DMS53 treated with DMSO at 0.1 percent for 48 hours (cell line): ENCODE measurements at regions not wholly inside any gene's neighbourhood (a gene's known extent, or its start where the extent isn't known, plus 50 kb on each side); places are given as distances from the start of the nearest gene placed in this dataset.
"Not testable (repeated sequence)": the region's sequence is repeated elsewhere in the genome, so short reads cannot be mapped to it uniquely, and the experiment has no call there.

ENCODE experiments used
- DNase-seq: peaks from one replicate; lab custom pipeline; 2025; ENCODE audit not compliant: unreplicated experiment; lab: John Stamatoyannopoulos, UW

- no peak for DNase-seq
These were observed 569.0 kb upstream of the B3GAT1 start for GRCh38 chr11:134980819-134981710.

- not testable (repeated sequence) for DNase-seq
These were observed 567.0 kb upstream of the B3GAT1 start for GRCh38 chr11:134979089-134979457.

GRCh38 chr11:134978388-134979088 is 566.5 kb upstream of the B3GAT1 start:
- DNase-seq = no peak

GRCh38 chr11:134976551-134976950 is 564.5 kb upstream of the B3GAT1 start:
- no peak for DNase-seq

GRCh38 chr11:134975866-134976376 is 563.9 kb upstream of the B3GAT1 start:
- DNase-seq = no peak

- DNase-seq = no peak
These were observed 561.8 kb upstream of the B3GAT1 start for GRCh38 chr11:134973801-134974200.

GRCh38 chr11:134971381-134971780 is 559.3 kb upstream of the B3GAT1 start:
- no peak for DNase-seq

GRCh38 chr11:134967746-134968145 is 555.7 kb upstream of the B3GAT1 start:
- DNase-seq = no peak

- DNase-seq = not testable (repeated sequence)
These were observed 549.3 kb upstream of the B3GAT1 start for GRCh38 chr11:134961386-134961785.

- no peak for DNase-seq
These were observed 546.8 kb upstream of the B3GAT1 start for GRCh38 chr11:134958870-134959269.

- no peak for DNase-seq
These were observed 546.2 kb upstream of the B3GAT1 start for GRCh38 chr11:134958336-134958640.

- DNase-seq = no peak
These were observed 545.7 kb upstream of the B3GAT1 start for GRCh38 chr11:134957540-134958335.

- no peak for DNase-seq
These were observed 544.6 kb upstream of the B3GAT1 start for GRCh38 chr11:134956450-134957210.

- not testable (repeated sequence) for DNase-seq
These were observed 543.9 kb upstream of the B3GAT1 start for GRCh38 chr11:134955970-134956369.

- no peak for DNase-seq
These were observed 543.2 kb upstream of the B3GAT1 start for GRCh38 chr11:134955281-134955680.

- DNase-seq = not testable (repeated sequence)
These were observed 542.4 kb upstream of the B3GAT1 start for GRCh38 chr11:134954456-134954855.

GRCh38 chr11:134953417-134953970 is 541.5 kb upstream of the B3GAT1 start:
- DNase-seq = not testable (repeated sequence)

- DNase-seq = no peak
These were observed 539.3 kb upstream of the B3GAT1 start for GRCh38 chr11:134951305-134951700.

GRCh38 chr11:134950692-134951304 is 538.8 kb upstream of the B3GAT1 start:
- peak; percentile 49 for DNase-seq
